ENCODE measurements at regions not wholly inside any gene's neighbourhood (a gene's known extent, or its start where the extent isn't known, plus 50 kb on each side); places are given as distances from the start of the nearest gene placed in this dataset.
A peak's percentile ranks its signal among the peaks of the same experiment; 100 is the strongest.

- Histone ChIP-seq H3K27ac (no peak overlapping the region), H3K36me3 (no peaks in the 10 kb centered on the region), H3K9me3 (no peaks in the 10 kb centered on the region), H3K4me1 (peaks cover 24% of the 10 kb centered on the region), H3K27me3 (ENCODE audit: low read depth) (no peaks in the 10 kb centered on the region), H3K4me3 (no peak overlapping the region)
- ATAC-seq, result peak; percentile 39 to 62
- no peak for DNase-seq
- intact Hi-C loops (cut with DNase I), result no loop called here
- no peak for TF ChIP-seq CTCF (IDR thresholded peaks at IDR 0.05)
These were observed 377.2 kb upstream of the KLF4 start for GRCh38 chr9:107866711-107867311.

GRCh38 chr9:107863396-107863795 lies 373.8 kb upstream of the KLF4 start:
- H3K27me3 ChIP-seq (ENCODE audit: low read depth), result no peaks in the 10 kb centered on the region
- H3K9me3 ChIP-seq, result no peaks in the 10 kb centered on the region
- DNase-seq (no peak), ATAC-seq (peak in 1 of 2 donors; percentile 17)
- TF ChIP-seq CTCF (IDR thresholded peaks at IDR 0.05), result no peak
- peaks cover 17% of the 10 kb centered on the region for H3K4me1 ChIP-seq
- no peak overlapping the region for H3K4me3 ChIP-seq
- H3K36me3 ChIP-seq, result no peaks in the 10 kb centered on the region
- no peak overlapping the region for H3K27ac ChIP-seq
- intact Hi-C loops (cut with DNase I), result no loop called here

DNA sequence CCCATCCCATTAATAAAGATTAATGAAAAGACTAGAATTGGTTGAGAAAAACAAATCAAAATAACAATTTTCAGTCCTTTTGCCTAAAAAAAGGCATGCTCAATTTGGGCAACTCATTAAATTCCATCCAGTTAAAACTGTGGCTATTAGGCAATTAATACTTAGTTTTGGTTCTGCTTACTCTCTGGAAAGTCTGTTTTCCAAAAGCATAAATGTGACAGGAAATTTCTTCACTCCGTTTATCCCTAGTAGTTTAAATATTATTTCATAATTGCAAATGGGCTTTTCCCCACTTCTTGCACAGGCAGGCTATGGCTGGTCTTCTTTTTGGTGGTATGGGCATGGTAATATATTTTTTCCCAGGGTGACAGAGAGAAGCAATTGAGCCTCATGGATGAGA lies 373.3 kb upstream of the KLF4 start:
- DNase-seq, result no peak
- peak in 1 of 2 donors; percentile 47 for ATAC-seq

DNA sequence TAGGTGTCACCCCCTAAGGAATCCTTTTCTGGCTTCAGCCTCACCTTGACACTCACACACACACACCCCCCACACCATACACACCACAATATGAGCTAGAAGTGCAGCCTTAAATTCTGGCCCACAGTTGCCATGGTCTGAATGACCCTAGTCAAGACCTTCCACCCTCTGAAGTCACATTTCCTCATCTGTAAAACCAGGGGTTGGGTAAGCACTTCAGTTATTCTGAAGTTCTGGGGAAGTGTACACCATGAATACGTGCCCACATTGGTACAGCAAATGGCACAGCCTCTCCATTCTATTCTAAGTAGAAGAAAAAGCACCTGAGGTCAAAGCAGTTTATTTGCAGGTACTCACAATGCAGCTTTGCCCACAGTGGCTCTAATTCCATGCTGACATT lies 372.8 kb upstream of the KLF4 start:
- intact Hi-C loops (cut with DNase I), result no loop called here
- no peak for TF ChIP-seq CTCF (IDR thresholded peaks at IDR 0.05)
- H3K4me1 ChIP-seq, result peaks cover 8% of the 10 kb centered on the region
- DNase-seq, result no peak
- H3K36me3 ChIP-seq, result no peaks in the 10 kb centered on the region
- H3K4me3 ChIP-seq, result no peak overlapping the region
- no peak overlapping the region for H3K27ac ChIP-seq
- ATAC-seq, result peak; percentile 72 to 79
- no peaks in the 10 kb centered on the region for H3K9me3 ChIP-seq
- H3K27me3 ChIP-seq (ENCODE audit: low read depth), result no peaks in the 10 kb centered on the region

More for the DNA sequence above, 373.3 kb upstream of the KLF4 start:
- no peaks in the 10 kb centered on the region for H3K27me3 ChIP-seq (ENCODE audit: low read depth)
- intact Hi-C loops (cut with DNase I), result no loop called here
- no peaks in the 10 kb centered on the region for H3K36me3 ChIP-seq
- no peaks in the 10 kb centered on the region for H3K9me3 ChIP-seq
- no peak overlapping the region for H3K4me3 ChIP-seq
- H3K4me1 ChIP-seq, result peaks cover 12% of the 10 kb centered on the region
- no peak overlapping the region for H3K27ac ChIP-seq
- no peak for TF ChIP-seq CTCF (IDR thresholded peaks at IDR 0.05)

DNA sequence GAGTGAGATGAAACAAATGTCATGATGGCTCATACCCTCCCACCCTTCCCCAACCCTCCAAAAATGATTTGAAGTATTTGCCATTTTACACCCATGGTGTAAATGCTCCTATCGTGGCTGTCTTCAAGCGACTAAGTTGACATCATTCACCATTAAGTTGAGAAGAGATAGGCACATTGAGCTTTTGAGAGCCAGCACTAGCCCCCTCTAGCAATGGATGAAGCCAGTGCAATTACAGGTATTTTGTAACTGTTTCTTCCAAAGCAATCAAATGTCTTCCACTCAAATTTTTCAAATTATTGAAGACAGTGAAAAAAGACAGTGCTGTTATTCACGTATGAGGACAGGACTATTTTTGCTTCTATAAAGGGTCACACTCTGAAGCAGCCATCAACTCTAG lies 371.5 kb upstream of the KLF4 start:
- intact Hi-C loops (cut with DNase I), result no loop called here
- no peak for ATAC-seq
- no peaks in the 10 kb centered on the region for H3K9me3 ChIP-seq
- H3K4me3 ChIP-seq, result no peak overlapping the region
- no peaks in the 10 kb centered on the region for H3K36me3 ChIP-seq
- no peaks in the 10 kb centered on the region for H3K27me3 ChIP-seq (ENCODE audit: low read depth)
- no peak overlapping the region for H3K27ac ChIP-seq
- DNase-seq, result no peak
- H3K4me1 ChIP-seq, result no peaks in the 10 kb centered on the region
- TF ChIP-seq CTCF (IDR thresholded peaks at IDR 0.05), result no peak

All from lower lobe of right lung (tissue), 2 donors.